HG03439 (cell line): ENCODE measurements at regions not wholly inside any gene's neighbourhood (a gene's known extent, or its start where the extent isn't known, plus 50 kb on each side); places are given as distances from the start of the nearest gene placed in this dataset.
"Not testable (repeated sequence)": the region's sequence is repeated elsewhere in the genome, so short reads cannot be mapped to it uniquely, and the experiment has no call there.

Source experiments
- ATAC-seq: cut with Tn5 transposase; IDR thresholded peaks from one replicate; pipeline ENCODE4 v1.9.1; 2021; ENCODE audit warnings: mild to moderate bottlenecking, moderate library complexity; ENCODE audit not compliant: unreplicated experiment

- no peak for ATAC-seq
Observed at GRCh38 chr6:92737983-92738382, 681.4 kb downstream of the EPHA7 start.

- no peak for ATAC-seq
Observed at GRCh38 chr6:92723390-92723931, 695.9 kb downstream of the EPHA7 start.

GRCh38 chr6:92719773-92720172, 699.6 kb downstream of the EPHA7 start:
- no peak for ATAC-seq

- no peak for ATAC-seq
Observed at GRCh38 chr6:92716638-92717037, 702.7 kb downstream of the EPHA7 start.

GRCh38 chr6:92715991-92716390, 703.4 kb downstream of the EPHA7 start:
- ATAC-seq: no peak

- no peak for ATAC-seq
Observed at GRCh38 chr6:92714346-92714745, 705.0 kb downstream of the EPHA7 start.

GRCh38 chr6:92710048-92710447, 709.3 kb downstream of the EPHA7 start:
- ATAC-seq: peak; percentile 96

GRCh38 chr6:92708945-92709344, 710.4 kb downstream of the EPHA7 start:
- no peak for ATAC-seq

- no peak for ATAC-seq
Observed at GRCh38 chr6:92708270-92708669, 711.1 kb downstream of the EPHA7 start.

GRCh38 chr6:92706976-92707375, 712.4 kb downstream of the EPHA7 start:
- no peak for ATAC-seq

GRCh38 chr6:92701425-92702096, 717.8 kb downstream of the EPHA7 start:
- ATAC-seq: no peak

- ATAC-seq: no peak
Observed at GRCh38 chr6:92700411-92700810, 718.9 kb downstream of the EPHA7 start.

- no peak for ATAC-seq
Observed at GRCh38 chr6:92690997-92691599, 728.3 kb downstream of the EPHA7 start.

- ATAC-seq: no peak
Observed at GRCh38 chr6:92688342-92688741, 731.0 kb downstream of the EPHA7 start.

- no peak for ATAC-seq
Observed at GRCh38 chr6:92687278-92687677, 732.1 kb downstream of the EPHA7 start.

GRCh38 chr6:92684386-92684785, 735.0 kb downstream of the EPHA7 start:
- no peak for ATAC-seq

GRCh38 chr6:92683748-92684147, 735.6 kb downstream of the EPHA7 start:
- ATAC-seq: no peak

GRCh38 chr6:92682516-92683398, 736.6 kb downstream of the EPHA7 start:
- no peak for ATAC-seq

GRCh38 chr6:92681401-92681800, 738.0 kb downstream of the EPHA7 start:
- ATAC-seq: no peak

- ATAC-seq: not testable (repeated sequence)
Observed at GRCh38 chr6:92671462-92671861, 747.9 kb downstream of the EPHA7 start.

GRCh38 chr6:92667843-92668242, 751.5 kb downstream of the EPHA7 start:
- ATAC-seq: no peak
